GM12864 (cell line): ENCODE measurements at regions not wholly inside any gene's neighbourhood (a gene's known extent, or its start where the extent isn't known, plus 50 kb on each side); places are given as distances from the start of the nearest gene placed in this dataset.

ENCODE experiments used
- DNase-seq: peaks from one replicate; pipeline ENCODE4 v3.0.0-alpha.2; 2011; ENCODE audit warnings: low read depth
- H3K4me3 ChIP-seq: 2 replicates; pipeline ENCODE4 v1.5.1; 2011; ENCODE audit warnings: mild to moderate bottlenecking, low read depth, low read length, control low read depth
- CTCF ChIP-seq: IDR thresholded peaks from 2 replicates; pipeline ENCODE4 v1.5.1; 2011; ENCODE audit warnings: low read depth, mild to moderate bottlenecking, moderate library complexity, low read length, control low read depth, inconsistent platforms; ENCODE audit errors: missing control alignments

- no peak for TF ChIP-seq CTCF
- no peak for DNase-seq
- no peak overlapping the region for H3K4me3 ChIP-seq
These were observed 1300.1 kb upstream of the ACO1 start for GRCh38 chr9:31084350-31084749.

- no peak for TF ChIP-seq CTCF
- H3K4me3 ChIP-seq = no peak overlapping the region
- no peak for DNase-seq
These were observed 1294.8 kb upstream of the ACO1 start for GRCh38 chr9:31089549-31090221.

GRCh38 chr9:31100311-31100710 is 1284.1 kb upstream of the ACO1 start:
- DNase-seq = no peak
- no peak overlapping the region for H3K4me3 ChIP-seq
- no peak for TF ChIP-seq CTCF

- no peak for DNase-seq
- TF ChIP-seq CTCF = no peak
- H3K4me3 ChIP-seq = no peak overlapping the region
These were observed 1280.6 kb upstream of the ACO1 start for GRCh38 chr9:31103836-31104235.

GRCh38 chr9:31104249-31104648 is 1280.2 kb upstream of the ACO1 start:
- H3K4me3 ChIP-seq = no peak overlapping the region
- no peak for TF ChIP-seq CTCF
- DNase-seq = no peak

- no peak for TF ChIP-seq CTCF
- no peak overlapping the region for H3K4me3 ChIP-seq
- DNase-seq = no peak
These were observed 1272.0 kb upstream of the ACO1 start for GRCh38 chr9:31112491-31112890.

GRCh38 chr9:31114346-31114745 is 1270.1 kb upstream of the ACO1 start:
- DNase-seq = no peak
- TF ChIP-seq CTCF = no peak
- no peak overlapping the region for H3K4me3 ChIP-seq
